ENCODE measurements at regions not wholly inside any gene's neighbourhood (a gene's known extent, or its start where the extent isn't known, plus 50 kb on each side); places are given as distances from the start of the nearest gene placed in this dataset.

DNA sequence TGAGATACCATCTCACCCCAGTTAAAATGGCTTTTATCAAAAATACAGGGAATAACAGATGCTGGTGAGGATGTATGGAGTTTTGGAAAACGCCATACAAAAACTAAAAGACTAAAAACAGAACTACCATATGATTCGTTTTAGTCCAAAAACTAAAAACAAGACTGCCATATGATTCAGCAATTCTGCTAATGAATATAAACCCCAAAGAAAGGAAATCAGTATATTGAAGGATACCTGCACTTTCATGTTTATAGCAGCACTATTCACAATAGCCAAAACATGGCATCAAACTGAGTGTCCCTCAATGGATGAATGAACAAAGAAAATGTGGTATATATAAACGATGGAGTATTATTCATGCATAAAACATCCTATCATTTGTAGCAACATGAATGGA, 224.4 kb upstream of the MC4R start:
- H3K4me2 ChIP-seq (ENCODE audit: extremely low read depth, insufficient read depth, low read length), result no peak overlapping the region

GRCh38 chr18:60599267-60599666, 226.7 kb upstream of the MC4R start:
- Histone ChIP-seq H3K4me1 (ENCODE audit: control insufficient read depth, extremely low read depth, insufficient read depth, low read length) (no peaks in the 10 kb centered on the region), H3K4me2 (ENCODE audit: extremely low read depth, insufficient read depth, low read length) (no peak overlapping the region), H2AFZ (ENCODE audit: low read length) (no peak overlapping the region), H3K9me3 (ENCODE audit: control insufficient read depth, insufficient read depth, low read depth, low read length) (no peaks in the 10 kb centered on the region), H3K27ac (ENCODE audit: insufficient read depth, low read length) (no peak overlapping the region), H4K20me1 (ENCODE audit: control insufficient read depth, extremely low read depth, insufficient read depth, low read length) (no peaks in the 10 kb centered on the region), H3K9ac (ENCODE audit: insufficient read depth, low read length) (no peak overlapping the region), H3K4me3 (replicated peaks in 1 of 4; ENCODE audit: control extremely low read depth in 1 of 4, insufficient read depth in 1 of 4, low read depth in 3 of 4, low read length in 4 of 4) (no peak overlapping the region), H3K79me2 (ENCODE audit: control insufficient read depth, insufficient read depth, low read length) (no peaks in the 10 kb centered on the region), H3K27me3 (ENCODE audit: control insufficient read depth, insufficient read depth, low read length) (no peaks in the 10 kb centered on the region), H3K36me3 (ENCODE audit: control insufficient read depth, insufficient read depth, low read length) (no peaks in the 10 kb centered on the region)
- no peak for TF ChIP-seq CTCF (conservative IDR thresholded peaks at IDR 0.05 in 1 of 2, IDR thresholded peaks at IDR 0.05 in 1 of 2; ENCODE audit: low read depth in 1 of 2, low read length in 2 of 2)
- TF ChIP-seq EZH2 (IDR thresholded peaks at IDR 0.05; ENCODE audit: low read length, missing control alignments), result no peak
- DNase-seq (ENCODE audit: low read depth in 2 of 2), result no peak

More for the DNA sequence above, 224.4 kb upstream of the MC4R start:
- Histone ChIP-seq H3K27ac (ENCODE audit: insufficient read depth, low read length) (no peak overlapping the region), H2AFZ (ENCODE audit: low read length) (no peak overlapping the region), H3K36me3 (ENCODE audit: control insufficient read depth, insufficient read depth, low read length) (no peaks in the 10 kb centered on the region), H3K79me2 (ENCODE audit: control insufficient read depth, insufficient read depth, low read length) (no peaks in the 10 kb centered on the region), H3K4me1 (ENCODE audit: control insufficient read depth, extremely low read depth, insufficient read depth, low read length) (no peaks in the 10 kb centered on the region), H3K9ac (ENCODE audit: insufficient read depth, low read length) (no peak overlapping the region), H3K27me3 (ENCODE audit: control insufficient read depth, insufficient read depth, low read length) (no peaks in the 10 kb centered on the region), H3K4me3 (replicated peaks in 1 of 4; ENCODE audit: control extremely low read depth in 1 of 4, insufficient read depth in 1 of 4, low read depth in 3 of 4, low read length in 4 of 4) (no peak overlapping the region), H3K9me3 (ENCODE audit: control insufficient read depth, insufficient read depth, low read depth, low read length) (no peaks in the 10 kb centered on the region), H4K20me1 (ENCODE audit: control insufficient read depth, extremely low read depth, insufficient read depth, low read length) (no peaks in the 10 kb centered on the region)
- TF ChIP-seq CTCF (conservative IDR thresholded peaks at IDR 0.05 in 1 of 2, IDR thresholded peaks at IDR 0.05 in 1 of 2; ENCODE audit: low read depth in 1 of 2, low read length in 2 of 2) (no peak), EZH2 (IDR thresholded peaks at IDR 0.05; ENCODE audit: low read length, missing control alignments) (no peak)
- no peak for DNase-seq (ENCODE audit: low read depth in 2 of 2)

DNA sequence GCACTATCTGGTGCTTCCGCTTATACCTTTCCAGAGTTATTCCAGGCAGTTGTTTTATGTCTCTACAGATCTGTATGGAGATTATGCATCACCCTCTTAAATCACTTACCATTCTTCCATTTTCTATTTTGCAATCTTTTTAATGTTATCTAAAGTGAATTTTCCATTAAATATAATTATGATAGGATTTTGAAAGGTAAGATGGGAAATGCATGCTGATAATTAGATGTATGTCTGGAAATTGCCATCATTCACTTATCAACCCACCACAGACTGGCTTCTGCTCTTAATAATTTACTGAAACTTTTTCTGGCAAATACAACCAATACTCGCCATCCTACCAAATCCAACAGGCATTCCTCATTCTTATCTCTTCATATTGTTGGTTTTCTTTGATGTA, 227.4 kb upstream of the MC4R start:
- Histone ChIP-seq H2AFZ (ENCODE audit: low read length) (no peak overlapping the region), H3K4me3 (replicated peaks in 1 of 4; ENCODE audit: control extremely low read depth in 1 of 4, insufficient read depth in 1 of 4, low read depth in 3 of 4, low read length in 4 of 4) (no peak overlapping the region), H4K20me1 (ENCODE audit: control insufficient read depth, extremely low read depth, insufficient read depth, low read length) (no peaks in the 10 kb centered on the region), H3K4me2 (ENCODE audit: extremely low read depth, insufficient read depth, low read length) (no peak overlapping the region), H3K9ac (ENCODE audit: insufficient read depth, low read length) (no peak overlapping the region), H3K9me3 (ENCODE audit: control insufficient read depth, insufficient read depth, low read depth, low read length) (no peaks in the 10 kb centered on the region), H3K79me2 (ENCODE audit: control insufficient read depth, insufficient read depth, low read length) (no peaks in the 10 kb centered on the region), H3K36me3 (ENCODE audit: control insufficient read depth, insufficient read depth, low read length) (no peaks in the 10 kb centered on the region), H3K4me1 (ENCODE audit: control insufficient read depth, extremely low read depth, insufficient read depth, low read length) (no peaks in the 10 kb centered on the region), H3K27ac (ENCODE audit: insufficient read depth, low read length) (no peak overlapping the region), H3K27me3 (ENCODE audit: control insufficient read depth, insufficient read depth, low read length) (no peaks in the 10 kb centered on the region)
- no peak for DNase-seq (ENCODE audit: low read depth in 2 of 2)
- TF ChIP-seq EZH2 (IDR thresholded peaks at IDR 0.05; ENCODE audit: low read length, missing control alignments), result no peak
- TF ChIP-seq CTCF (conservative IDR thresholded peaks at IDR 0.05 in 1 of 2, IDR thresholded peaks at IDR 0.05 in 1 of 2; ENCODE audit: low read depth in 1 of 2, low read length in 2 of 2), result no peak

Data from fibroblast of lung (primary cell).